DMS53 treated with DMSO at 0.1 percent for 48 hours (cell line): ENCODE measurements at regions not wholly inside any gene's neighbourhood (a gene's known extent, or its start where the extent isn't known, plus 50 kb on each side); places are given as distances from the start of the nearest gene placed in this dataset.
"Not testable (repeated sequence)": the region's sequence is repeated elsewhere in the genome, so short reads cannot be mapped to it uniquely, and the experiment has no call there.

ENCODE experiments used
- DNase-seq: peaks from one replicate; lab custom pipeline; 2025; ENCODE audit not compliant: unreplicated experiment; lab: John Stamatoyannopoulos, UW

DNA sequence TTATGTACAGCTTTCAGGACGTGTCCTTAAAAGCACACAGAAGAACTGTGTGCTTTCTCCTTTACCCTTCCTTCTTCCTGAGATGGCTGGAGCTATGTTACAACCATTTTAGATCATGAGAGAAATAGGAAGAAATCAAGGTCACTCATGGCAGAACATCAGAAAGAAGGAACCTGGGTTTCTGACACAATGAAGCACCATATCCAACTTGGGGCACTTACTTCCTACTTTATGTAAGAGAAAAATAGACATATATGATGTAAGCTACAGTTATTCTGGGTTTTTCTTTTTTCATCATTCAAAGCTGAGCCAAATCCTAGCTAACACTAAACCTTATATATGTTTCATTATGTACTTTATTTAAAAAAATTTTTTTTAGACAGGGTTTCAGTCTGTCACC is 79.5 kb downstream of the FAM161A start:
- DNase-seq: no peak

DNA sequence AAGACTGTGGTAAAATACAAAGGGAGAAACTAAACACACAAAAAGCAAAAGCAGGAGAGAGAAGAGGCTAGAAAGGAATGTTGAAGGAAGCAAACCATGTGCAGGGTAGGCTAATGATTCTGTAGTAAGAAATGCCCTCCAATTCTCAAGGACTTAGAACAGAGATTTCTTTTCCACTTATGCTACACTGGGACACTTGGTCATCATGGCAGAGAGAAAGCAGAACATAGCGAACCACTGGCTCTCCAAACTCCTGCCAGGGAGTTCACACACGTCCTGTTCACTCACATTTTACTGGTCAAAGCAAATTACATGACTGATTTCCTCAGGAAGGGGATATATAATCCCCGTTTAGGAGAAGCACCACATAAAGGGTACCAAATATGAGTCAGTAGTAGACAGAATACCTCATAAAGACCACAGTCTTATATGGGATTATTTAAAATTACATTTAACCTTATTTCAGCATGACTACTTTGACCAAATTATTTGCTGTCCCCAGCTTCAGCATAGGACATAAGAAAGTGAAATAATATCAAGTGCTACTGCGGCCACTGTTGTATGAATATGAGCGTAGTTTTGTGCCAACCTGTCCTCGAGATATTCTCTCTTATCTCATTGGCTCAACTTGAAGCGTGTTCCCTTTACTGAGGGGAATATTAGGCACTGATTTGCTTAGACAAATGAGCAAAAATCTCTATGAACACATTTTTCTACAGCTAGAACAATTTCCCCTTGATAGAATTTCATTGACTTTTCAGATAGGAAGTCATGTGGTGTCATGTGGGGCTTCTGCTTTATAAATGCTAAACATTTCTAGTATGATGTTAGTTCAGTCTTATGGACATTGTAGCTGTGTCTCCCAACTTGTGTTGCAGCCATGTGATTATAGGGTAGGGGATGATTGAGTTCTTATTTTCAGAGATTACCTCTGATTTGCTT is 81.7 kb downstream of the FAM161A start:
- DNase-seq: no peak

DNA sequence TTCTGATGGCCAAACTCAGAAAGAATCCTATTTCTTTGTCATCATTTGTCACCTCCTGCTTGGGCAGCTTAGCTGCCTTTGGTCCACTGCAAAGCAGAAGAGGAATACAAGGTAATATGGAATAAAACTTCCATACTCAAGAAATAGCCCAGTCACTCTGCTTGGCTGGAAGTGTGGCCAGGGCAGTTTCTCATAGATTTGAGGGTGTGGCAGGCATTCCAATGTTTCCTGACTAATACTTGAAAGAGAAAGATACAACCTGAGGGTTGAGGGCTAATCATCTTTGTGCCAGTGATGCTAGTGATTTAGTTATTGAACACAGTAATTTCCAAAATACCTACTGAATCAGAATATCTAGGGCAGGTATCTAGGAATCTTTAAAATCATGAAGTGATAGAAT is 83.1 kb downstream of the FAM161A start:
- no peak for DNase-seq

DNA sequence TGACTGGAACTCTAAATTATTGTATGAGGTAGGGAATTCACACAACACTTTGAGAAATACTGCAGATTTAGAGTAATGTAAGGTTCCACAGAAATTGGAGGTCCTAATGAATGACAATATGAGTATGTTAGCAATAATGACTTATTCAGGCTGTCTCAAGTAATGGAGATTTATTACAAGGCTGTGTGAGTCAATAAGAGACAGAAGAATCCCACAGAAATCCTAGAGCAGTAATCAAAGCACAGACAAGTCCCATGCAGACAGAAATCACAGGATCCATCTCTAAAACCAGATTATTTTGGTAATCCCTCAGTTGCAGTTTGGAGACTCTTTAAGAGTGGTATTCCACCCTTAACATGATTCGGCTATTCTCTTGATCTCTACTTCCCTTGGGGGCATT is 83.6 kb downstream of the FAM161A start:
- no peak for DNase-seq

DNA sequence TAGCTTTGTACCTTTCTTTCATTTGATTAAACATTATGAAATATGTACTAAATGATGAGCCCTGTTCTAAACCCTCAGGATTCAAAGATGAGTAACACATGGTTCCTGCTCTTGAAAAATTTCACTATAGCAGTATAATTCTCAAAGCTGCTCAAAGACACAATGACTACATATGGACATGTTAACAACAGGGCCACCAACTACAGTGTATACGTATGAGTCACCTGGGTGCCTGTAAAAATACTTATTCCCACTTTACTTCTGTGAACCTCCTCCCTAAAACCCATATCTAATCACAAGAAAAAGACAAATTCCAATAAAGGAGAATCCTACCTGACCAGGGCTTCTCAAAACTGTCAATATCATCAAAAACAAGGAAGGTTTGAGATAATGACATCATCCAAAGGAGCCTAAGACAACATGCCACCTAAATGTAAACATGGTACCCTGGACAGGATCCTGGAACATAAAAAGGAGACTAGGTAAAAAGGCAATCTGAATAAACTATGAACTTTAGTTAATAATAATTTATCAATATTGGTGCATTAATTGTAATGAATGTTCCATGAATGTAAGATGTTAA is 84.7 kb downstream of the FAM161A start:
- DNase-seq: no peak

DNA sequence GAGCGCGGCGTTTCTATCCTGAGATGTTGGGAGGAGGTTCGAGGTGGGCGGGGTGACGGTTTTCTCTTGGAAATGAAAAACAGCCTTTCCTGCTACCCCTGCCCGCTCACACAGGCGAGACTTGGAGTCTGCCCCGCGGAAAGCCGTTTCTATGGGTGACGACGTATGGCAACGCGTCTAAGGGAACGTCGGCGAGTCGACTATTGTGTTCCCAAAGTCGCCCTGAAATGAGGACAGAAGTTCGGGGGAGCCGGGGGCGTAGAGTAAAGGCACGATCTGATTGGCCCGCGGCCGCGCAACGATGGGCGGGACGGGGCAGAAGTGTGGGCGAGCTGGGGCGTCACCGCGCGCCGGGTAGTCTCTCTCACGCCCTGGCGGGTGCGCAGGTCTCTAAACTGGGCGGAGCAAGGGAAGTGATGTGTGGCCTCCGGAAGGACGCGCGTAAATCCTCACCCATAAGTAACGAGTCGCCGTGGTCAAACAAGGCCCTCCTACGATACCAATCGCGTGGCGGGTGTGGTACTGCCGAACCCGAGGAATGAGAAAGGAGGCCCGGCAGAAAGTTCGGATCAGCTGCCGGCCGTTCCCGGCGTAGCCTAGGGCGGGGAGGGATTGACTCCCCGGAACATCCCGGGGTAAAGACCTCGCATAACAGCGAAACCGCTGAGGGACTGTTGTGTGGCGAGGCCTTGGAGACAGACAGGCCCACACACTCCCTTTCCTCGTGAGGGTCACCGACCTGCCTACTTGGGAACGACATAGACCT is 89.6 kb downstream of the FAM161A start:
- DNase-seq: peak; percentile 98

DNA sequence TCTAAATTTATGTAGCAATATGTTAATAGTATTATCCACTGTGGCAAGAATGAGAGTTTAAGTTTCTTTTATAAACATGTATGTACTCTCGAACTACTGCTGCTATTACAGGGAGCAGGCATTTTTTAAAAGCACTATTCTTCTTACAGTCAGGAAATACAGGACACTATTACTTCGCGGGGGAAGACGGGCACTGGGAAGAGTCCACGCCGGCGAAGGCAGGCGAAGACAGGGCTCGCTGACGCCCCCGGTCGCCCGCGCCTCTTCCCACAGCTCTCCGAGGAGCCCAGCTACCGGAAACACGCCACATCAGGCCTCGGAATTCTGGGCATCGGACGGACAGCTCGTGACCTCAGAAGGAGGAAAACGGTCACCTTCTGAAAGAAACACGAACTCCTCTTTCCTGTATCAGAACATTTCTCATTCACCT is 90.2 kb downstream of the FAM161A start:
- DNase-seq: no peak

DNA sequence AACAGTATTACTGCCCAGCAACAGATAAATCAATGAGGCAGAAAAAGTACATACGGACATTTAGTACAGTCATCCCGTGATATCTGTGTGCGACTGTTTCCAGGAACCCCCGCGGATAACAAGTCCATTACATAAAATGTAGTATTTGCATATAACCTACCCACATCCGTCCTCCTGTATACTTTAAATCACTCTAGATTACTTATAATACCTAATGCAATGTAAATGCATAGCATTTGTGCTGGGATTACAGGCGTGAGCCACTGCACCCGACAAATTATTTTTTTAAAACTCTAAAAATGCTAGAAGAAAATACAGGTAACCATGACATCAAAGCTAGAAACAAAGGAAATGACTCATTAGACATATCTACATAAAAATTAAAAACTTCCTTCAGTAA is 91.6 kb downstream of the FAM161A start:
- no peak for DNase-seq

DNA sequence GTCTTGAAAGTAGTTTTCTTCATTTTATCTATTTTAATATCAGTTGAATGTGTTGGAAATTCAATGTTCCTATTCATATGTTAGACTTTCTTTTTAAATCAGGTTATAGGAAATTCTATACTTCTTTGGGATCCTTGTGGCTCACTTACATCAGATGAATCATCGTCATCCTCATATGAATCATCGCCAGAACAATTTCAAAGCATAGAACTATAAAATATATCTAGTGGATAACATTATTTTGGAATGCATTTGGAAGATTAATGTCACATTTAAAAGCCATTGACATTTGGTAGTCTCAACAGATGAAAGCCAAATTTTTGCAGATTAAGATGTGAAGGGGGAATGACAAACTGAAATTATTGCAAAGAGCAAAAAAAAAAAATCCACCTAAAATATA is 94.1 kb downstream of the FAM161A start:
- no peak for DNase-seq

DNA sequence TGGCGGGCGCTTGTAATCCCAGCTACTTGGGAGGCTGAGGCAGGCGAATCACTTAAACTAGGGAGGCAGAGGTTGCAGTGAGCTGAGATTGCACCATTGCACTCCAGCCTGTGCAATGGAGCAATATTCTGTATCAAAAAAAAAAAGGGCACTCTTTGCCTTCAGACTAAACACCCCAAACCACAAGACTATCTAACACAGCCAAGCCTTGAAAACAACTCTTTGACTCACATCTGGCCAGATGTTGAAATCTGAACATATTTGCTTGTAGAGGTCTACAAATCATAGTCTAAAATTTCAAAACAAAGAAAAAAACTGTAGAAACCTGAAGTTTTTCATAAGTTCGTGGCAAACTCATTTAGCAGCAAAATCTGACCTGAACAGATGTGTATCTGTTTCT is 94.9 kb downstream of the FAM161A start:
- no peak for DNase-seq

DNA sequence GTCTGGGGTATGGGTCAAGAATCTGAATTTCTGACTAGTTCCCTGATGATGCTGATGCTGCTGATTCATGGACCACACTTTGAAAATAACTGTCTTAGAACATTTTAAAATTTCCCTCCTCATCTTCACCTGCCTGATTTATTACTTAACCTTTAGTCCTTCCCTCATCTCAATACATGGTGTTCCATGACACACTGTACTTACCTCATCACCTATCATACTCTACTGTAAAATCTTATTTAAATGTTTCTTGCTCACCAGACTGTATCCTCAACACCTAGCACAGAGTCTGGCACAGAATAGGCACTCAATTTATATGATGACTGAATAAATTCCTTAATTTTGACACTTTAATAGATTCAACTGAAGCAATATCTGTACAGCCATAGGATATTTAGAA is 95.7 kb downstream of the FAM161A start:
- no peak for DNase-seq

DNA sequence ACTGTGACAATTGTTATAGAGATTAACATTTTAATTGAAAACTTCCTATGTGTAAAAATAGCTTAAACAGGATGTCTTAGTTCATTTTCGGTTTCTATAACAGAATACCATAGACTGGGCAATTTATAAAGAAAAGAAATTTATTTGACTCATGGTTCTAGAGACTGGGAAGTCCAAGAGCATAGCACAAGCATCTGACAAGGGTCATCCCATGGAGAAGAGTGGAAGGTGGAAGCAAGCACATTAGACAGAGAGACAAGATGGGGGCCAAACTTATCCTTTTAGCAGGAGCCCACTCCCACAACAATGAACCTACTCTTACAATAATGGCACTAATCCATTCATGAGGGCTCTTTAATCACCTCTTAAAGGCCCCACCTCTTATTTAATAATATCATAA is 100.3 kb downstream of the FAM161A start:
- DNase-seq: no peak

DNA sequence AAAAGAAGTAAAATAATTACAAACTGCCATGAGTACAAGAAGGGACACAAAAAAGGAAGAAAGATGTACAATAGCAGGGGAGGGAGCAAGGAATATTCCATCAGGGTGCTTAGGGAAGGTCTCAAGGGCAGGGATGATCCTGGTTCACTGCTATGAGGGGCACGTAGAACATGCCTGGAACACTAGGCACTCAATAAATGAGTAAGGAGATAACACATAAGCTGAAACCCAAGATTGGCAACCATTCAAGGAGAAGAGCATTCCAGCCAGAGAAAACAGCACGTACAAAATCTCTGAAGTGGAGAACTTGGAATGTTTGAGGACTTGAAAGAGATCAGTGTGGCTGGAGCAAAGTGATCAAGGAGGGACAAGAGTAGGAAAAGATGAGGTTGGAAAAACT is 103.2 kb downstream of the FAM161A start:
- no peak for DNase-seq

DNA sequence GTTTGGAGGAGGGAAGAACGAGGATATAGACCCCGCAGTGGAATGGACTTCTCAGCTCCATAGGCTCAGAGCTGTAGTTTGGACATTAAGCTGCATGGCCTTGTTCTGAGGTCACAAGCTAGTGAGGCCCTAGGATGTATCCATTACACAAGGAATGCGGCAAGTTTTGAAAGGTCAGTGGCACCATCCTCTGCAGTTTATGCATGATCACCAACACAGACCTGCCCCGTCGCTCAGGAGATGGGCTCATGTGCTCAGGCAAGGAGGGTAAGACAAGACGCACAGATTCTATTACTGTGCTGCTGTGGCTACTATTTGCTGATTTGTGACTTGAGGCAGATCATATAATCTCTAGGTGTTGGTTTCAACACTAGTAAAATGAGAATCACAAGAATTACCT is 110.9 kb downstream of the FAM161A start:
- no peak for DNase-seq

DNA sequence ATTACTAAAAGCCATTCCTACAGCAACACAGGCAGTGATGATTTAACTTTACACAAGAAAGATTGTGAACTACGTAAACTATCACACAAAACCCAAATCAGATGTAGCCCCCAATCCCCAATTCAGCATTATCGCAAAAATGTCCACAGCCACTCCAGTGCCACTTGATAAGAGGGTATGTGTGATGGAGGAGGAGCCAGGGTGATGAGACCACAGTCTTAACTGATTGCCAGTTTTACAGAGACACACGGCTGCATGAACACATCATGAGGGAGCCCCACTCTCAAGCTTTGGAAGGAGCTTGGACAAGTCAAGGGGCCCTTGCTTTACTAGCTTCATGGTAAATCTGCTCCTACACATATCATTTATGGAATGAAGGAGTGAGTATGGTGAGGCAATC is 116.0 kb downstream of the FAM161A start:
- no peak for DNase-seq

DNA sequence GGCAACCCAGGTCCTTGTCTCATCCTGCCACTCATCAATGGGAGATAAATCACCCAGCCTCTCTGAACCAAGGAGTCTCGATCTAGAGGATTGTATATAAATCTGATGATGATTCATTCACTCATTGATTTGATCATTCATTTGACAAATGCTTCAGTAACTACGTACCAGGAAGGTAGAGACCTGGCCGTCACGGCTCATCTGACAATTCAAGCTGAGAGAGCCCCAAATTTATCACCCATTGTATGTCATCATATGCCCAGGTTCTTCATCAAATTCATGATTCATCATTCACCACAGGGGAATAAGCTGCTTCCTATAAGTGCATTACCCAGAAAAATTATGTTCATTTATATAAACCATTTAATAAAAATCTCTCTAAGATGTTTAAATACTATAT is 116.9 kb downstream of the FAM161A start:
- no peak for DNase-seq

DNA sequence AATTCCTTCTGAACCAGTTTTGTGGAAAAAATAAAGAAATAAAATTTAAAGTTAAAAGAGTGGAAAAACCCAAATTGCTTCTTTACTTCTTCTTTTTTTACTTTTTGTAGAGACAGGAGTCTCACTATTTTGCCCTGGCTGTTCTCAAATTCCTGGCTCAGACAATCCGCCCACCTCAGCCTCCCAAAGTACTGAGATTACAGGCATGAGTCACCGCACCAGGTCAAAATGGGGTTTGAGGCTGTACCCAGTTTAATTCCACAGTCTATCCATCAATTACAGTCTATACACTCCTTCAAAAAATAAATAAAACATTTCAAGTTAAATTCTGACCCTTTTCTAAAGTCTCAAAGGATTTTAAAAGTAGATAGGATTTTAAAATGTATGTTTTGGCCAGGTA is 120.3 kb downstream of the FAM161A start:
- DNase-seq: no peak

DNA sequence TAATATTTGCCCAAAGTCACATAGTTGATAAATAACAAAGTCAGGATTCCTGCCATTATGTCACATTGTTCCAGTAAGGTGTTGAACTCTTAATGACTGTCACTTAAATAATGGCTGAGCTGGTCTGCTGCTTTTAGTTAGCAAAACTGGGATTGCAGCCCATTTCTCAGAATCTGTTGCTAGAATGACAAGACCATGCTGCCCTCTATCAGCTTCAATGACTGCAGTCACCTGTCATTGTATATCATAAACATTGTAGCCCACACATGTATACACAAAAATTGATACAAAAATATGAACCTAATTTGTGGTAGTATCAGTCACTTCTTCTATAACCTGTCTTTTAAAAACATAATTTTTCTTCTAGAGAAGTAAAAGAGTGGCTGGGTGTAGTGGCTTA is 121.1 kb downstream of the FAM161A start:
- DNase-seq: no peak

DNA sequence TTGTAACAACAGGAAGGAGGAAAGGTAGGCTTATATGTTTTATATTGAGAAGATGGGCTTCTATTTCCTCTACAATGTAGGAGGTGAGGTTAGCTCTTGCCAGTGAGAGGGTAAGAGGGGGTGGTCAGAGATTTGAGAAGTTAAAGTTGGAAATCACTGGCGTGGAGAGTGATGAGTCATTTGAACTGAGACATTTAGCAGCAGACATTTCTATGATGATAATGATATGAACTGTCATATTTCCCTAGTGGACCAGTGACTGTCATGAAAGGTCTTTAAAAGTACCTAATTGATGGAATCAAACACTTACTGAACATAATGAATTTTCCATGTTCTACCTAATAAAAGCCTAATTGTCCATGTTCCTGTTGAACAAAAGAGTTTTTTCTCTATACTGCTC is 126.1 kb downstream of the FAM161A start:
- peak; percentile 10 for DNase-seq

DNA sequence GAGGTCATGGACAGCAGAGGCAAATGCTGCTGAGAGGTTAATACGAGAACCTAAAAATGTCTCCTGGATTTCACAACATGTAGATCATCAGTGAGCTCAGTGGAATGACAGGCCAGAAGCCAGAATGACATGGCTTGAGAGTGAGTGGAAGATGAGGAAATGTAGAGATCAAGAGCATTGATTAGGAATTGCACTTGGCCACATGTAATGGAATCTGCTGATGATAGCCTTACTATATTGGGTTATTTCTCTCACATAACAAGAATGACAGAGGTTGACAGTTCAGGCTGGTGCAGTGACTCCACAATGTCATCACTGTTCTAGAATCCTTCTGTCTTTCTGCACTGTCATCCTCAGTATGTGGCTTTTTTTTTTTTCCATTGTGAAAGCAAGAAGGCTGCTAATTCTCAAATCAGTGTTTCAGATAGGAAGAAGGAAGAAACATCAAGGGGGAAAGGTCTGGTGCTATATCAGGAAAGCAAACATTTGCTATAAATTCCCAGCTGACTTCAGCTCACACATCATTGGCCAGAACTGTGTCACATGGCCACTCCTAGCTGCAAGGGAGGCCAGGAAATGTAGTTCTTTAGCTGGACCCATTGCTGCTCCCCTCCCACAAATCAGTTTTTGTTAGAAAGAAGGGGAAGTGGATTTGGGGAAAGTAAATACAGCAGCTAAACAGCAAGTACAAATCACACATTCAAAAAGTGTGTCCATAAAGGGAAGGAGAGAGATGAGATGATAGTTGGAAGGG is 127.2 kb downstream of the FAM161A start:
- no peak for DNase-seq

DNA sequence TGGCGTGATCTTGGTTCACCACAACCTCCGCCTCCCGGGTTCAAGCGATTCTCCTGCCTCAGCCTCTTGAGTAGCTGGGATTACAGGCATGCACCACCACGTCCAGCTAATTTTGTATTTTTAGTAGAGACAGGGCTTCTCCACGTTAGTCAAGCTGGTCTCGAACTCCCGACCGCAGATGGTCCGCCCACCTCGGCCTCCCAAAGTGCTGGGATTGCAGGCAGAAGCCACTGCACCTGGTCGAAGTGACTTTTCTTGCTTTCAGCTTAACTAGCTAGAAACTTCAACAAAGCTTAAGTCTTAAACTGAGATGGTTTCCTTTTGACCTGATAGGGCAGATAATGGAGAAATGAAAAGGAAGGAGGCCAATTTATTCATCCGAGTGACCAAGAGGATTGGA is 130.5 kb downstream of the FAM161A start:
- DNase-seq: not testable (repeated sequence)
